ENCODE measurements at regions not wholly inside any gene's neighbourhood (a gene's known extent, or its start where the extent isn't known, plus 50 kb on each side); places are given as distances from the start of the nearest gene placed in this dataset.
"Not testable (repeated sequence)": the region's sequence is repeated elsewhere in the genome, so short reads cannot be mapped to it uniquely, and the experiment has no call there.

GRCh38 chr3:154819491-154819890, 260.6 kb upstream of the MME start:
- intact Hi-C loops (cut with DNase I; ENCODE audit: low total_unique reads), result no loop called here

GRCh38 chr3:154818676-154819255, 261.4 kb upstream of the MME start:
- Histone ChIP-seq H3K4me1 (no peaks in the 10 kb centered on the region), H3K4me3 (no peak overlapping the region), H3K27me3 (no peaks in the 10 kb centered on the region), H3K9me3 (no peaks in the 10 kb centered on the region), H3K36me3 (ENCODE audit: low read depth, missing control alignments) (no peaks in the 10 kb centered on the region), H3K27ac (no peak overlapping the region)
- intact Hi-C loops (cut with DNase I; ENCODE audit: low total_unique reads), result no loop called here
- DNase-seq, result no peak
- TF ChIP-seq POLR2A (IDR thresholded peaks at IDR 0.05) (no peak), CTCF (IDR thresholded peaks at IDR 0.05) (no peak)
- 51 to 59% methylated on average over 2 of the region's 2 CpGs for WGBS, 2 donors

More at GRCh38 chr3:154819491-154819890, 260.6 kb upstream of the MME start:
- Histone ChIP-seq H3K9me3 (no peaks in the 10 kb centered on the region), H3K27ac (no peak overlapping the region), H3K36me3 (ENCODE audit: low read depth, missing control alignments) (no peaks in the 10 kb centered on the region), H3K4me1 (no peaks in the 10 kb centered on the region), H3K27me3 (no peaks in the 10 kb centered on the region), H3K4me3 (no peak overlapping the region)
- WGBS, 2 donors, result 78 to 81% methylated on average over 3 of the region's 3 CpGs
- TF ChIP-seq POLR2A (IDR thresholded peaks at IDR 0.05), result no peak
- no peak for TF ChIP-seq CTCF (IDR thresholded peaks at IDR 0.05)
- no peak for DNase-seq

- intact Hi-C loops (cut with DNase I; ENCODE audit: low total_unique reads); H3K27ac ChIP-seq; DNase-seq; H3K36me3 ChIP-seq (ENCODE audit: low read depth, missing control alignments); H3K27me3 ChIP-seq; H3K9me3 ChIP-seq; H3K4me3 ChIP-seq; H3K4me1 ChIP-seq: not testable (repeated sequence)
- WGBS, 2 donors, result 91 to 92% methylated on average over 5 of the region's 5 CpGs
Observed at GRCh38 chr3:154810017-154810416, 270.1 kb upstream of the MME start.

- no peak for DNase-seq
- Histone ChIP-seq H3K27ac (no peak overlapping the region), H3K9me3 (no peaks in the 10 kb centered on the region), H3K4me1 (no peaks in the 10 kb centered on the region), H3K4me3 (no peak overlapping the region), H3K36me3 (ENCODE audit: low read depth, missing control alignments) (no peaks in the 10 kb centered on the region), H3K27me3 (no peaks in the 10 kb centered on the region)
- TF ChIP-seq CTCF (IDR thresholded peaks at IDR 0.05), result no peak
- no peak for TF ChIP-seq POLR2A (IDR thresholded peaks at IDR 0.05)
- intact Hi-C loops (cut with DNase I; ENCODE audit: low total_unique reads), result no loop called here
Observed at GRCh38 chr3:154801729-154802128, 278.4 kb upstream of the MME start.

GRCh38 chr3:154799800-154800199, 280.3 kb upstream of the MME start:
- intact Hi-C loops (cut with DNase I; ENCODE audit: low total_unique reads), result no loop called here
- DNase-seq, result no peak
- H3K9me3 ChIP-seq, result no peaks in the 10 kb centered on the region
- no peak overlapping the region for H3K4me3 ChIP-seq
- no peaks in the 10 kb centered on the region for H3K4me1 ChIP-seq
- TF ChIP-seq POLR2A (IDR thresholded peaks at IDR 0.05), result no peak
- TF ChIP-seq CTCF (IDR thresholded peaks at IDR 0.05), result no peak
- WGBS, 2 donors, result 79 to 86% methylated on average over 2 of the region's 2 CpGs
- H3K27me3 ChIP-seq, result no peaks in the 10 kb centered on the region
- no peaks in the 10 kb centered on the region for H3K36me3 ChIP-seq (ENCODE audit: low read depth, missing control alignments)
- no peak overlapping the region for H3K27ac ChIP-seq

Data from testis (tissue), 2 donors.